ENCODE measurements at regions not wholly inside any gene's neighbourhood (a gene's known extent, or its start where the extent isn't known, plus 50 kb on each side); places are given as distances from the start of the nearest gene placed in this dataset.

GRCh38 chr2:217652761-217653639 is 349.8 kb downstream of the TNS1 start:
- TF ChIP-seq POLR2A (IDR thresholded peaks at IDR 0.05) (no peak), CTCF (IDR thresholded peaks at IDR 0.05) (peak in 2 of 6 experiments; percentile 18 to 51)
